Esophagus muscularis mucosa (tissue), 4 donors: ENCODE measurements at regions not wholly inside any gene's neighbourhood (a gene's known extent, or its start where the extent isn't known, plus 50 kb on each side); places are given as distances from the start of the nearest gene placed in this dataset.

ENCODE experiments used
- DNase-seq: peaks from one replicate; pipeline ENCODE4 v3.0.0-alpha.2; 2017; ENCODE audit errors: extremely low spot score
- H3K27ac ChIP-seq, 4 donors: fragments of 200-600 bp; sonication (generic); replicated peaks in 1 of 4; 1 replicate in 3 of 4; 2 replicates in 1 of 4; pipeline ENCODE4 v1.5.1; 2016 to 2019; ENCODE audit warnings: mild to moderate bottlenecking in 1 of 4
- H3K27me3 ChIP-seq, 4 donors: fragments of 200-600 bp; sonication (generic); one replicate each; pipeline versions ENCODE4 v1.5.1 to v1.6.0; 2016 to 2019
- H3K36me3 ChIP-seq, 4 donors: fragments of 200-600 bp; sonication (generic); one replicate each; pipeline ENCODE4 v1.5.1; 2016 to 2019
- H3K4me1 ChIP-seq, 4 donors: fragments of 200-600 bp; sonication (generic); one replicate each; pipeline ENCODE4 v1.5.1; 2016 to 2019
- H3K4me3 ChIP-seq, 4 donors: fragments of 200-600 bp; sonication (generic); 1 replicate in 2 of 4; 2 replicates in 2 of 4; pipeline ENCODE4 v1.5.1; 2016 to 2019; ENCODE audit warnings: mild to moderate bottlenecking in 4 of 4, moderate library complexity in 1 of 4
- H3K9me3 ChIP-seq, 4 donors: fragments of 200-600 bp; sonication (generic); 1 replicate in 3 of 4; 2 replicates in 1 of 4; pipeline ENCODE4 v1.5.1; 2016 to 2019
- EP300 ChIP-seq: sonication (generic); formaldehyde crosslinking; IDR thresholded peaks from one replicate; pipeline ENCODE4 v1.6.1; 2017; ENCODE audit warnings: antibody characterized with exemption
- POLR2A ChIP-seq: fragments of 450-650 bp; IDR thresholded peaks from one replicate; pipeline ENCODE4 v1.6.1; 2017; ENCODE audit warnings: antibody characterized with exemption, moderate library complexity, mild to moderate bottlenecking, low read depth
- POLR2AphosphoS5 ChIP-seq, 2 donors: sonication (generic); formaldehyde crosslinking; IDR thresholded peaks; one replicate each; pipeline ENCODE4 v1.6.1; 2017; ENCODE audit warnings: antibody characterized with exemption in 2 of 2
- WGBS: methylation state at CpG from one replicate; pipeline ENCODE4 v1.1.5; 2018; 5-methylcytosine and 5-hydroxymethylcytosine counted together
- intact Hi-C: fragments of 100-400 bp; cut with DNase I; formaldehyde crosslinking; loops from one replicate; pipeline ENCODE4 v1.15.1; 2023
- TF ChIP-seq, protein P1 (sequence below), 3 experiments: fragments of 200-600 bp in 2 of 3; fragments of 450-650 bp in 1 of 3; sonication (generic) in 2 of 3; IDR thresholded peaks; one replicate each; pipeline ENCODE4 v1.5.1; 2017 to 2019; ENCODE audit warnings: antibody characterized with exemption in 3 of 3, mild to moderate bottlenecking in 2 of 3, moderate library complexity in 1 of 3

DNA sequence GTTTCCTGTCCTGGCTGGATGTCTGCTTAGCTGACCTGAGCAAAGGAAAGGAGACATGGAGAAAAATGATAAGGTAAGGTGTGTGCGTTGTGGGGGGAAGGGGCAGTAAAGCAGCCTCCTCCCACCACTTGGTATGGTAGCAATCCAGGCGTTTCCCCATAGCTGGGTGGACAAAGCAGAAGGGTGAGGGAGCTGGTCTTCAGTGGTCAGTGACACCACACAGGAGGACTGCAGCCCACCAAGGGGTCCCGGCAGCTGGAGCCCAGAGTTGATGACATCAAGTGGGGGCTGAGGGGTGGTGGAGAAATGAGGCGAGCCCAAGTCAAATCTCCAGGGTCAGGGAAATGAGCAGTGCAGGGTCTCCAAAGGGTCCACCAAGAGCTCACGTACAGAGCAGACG is 69.3 kb upstream of the LRRN2 start:
- no peak for DNase-seq
- intact Hi-C loops = no loop called here
- Histone ChIP-seq H3K4me1 (no peaks in the 10 kb centered on the region), H3K27ac (no peak overlapping the region), H3K9me3 (no peaks in the 10 kb centered on the region), H3K36me3 (no peaks in the 10 kb centered on the region), H3K4me3 (no peak overlapping the region), H3K27me3 (peaks cover 0 to 17% (median 0%) of the 10 kb centered on the region in 4 donors)
- TF ChIP-seq, protein P1, sequence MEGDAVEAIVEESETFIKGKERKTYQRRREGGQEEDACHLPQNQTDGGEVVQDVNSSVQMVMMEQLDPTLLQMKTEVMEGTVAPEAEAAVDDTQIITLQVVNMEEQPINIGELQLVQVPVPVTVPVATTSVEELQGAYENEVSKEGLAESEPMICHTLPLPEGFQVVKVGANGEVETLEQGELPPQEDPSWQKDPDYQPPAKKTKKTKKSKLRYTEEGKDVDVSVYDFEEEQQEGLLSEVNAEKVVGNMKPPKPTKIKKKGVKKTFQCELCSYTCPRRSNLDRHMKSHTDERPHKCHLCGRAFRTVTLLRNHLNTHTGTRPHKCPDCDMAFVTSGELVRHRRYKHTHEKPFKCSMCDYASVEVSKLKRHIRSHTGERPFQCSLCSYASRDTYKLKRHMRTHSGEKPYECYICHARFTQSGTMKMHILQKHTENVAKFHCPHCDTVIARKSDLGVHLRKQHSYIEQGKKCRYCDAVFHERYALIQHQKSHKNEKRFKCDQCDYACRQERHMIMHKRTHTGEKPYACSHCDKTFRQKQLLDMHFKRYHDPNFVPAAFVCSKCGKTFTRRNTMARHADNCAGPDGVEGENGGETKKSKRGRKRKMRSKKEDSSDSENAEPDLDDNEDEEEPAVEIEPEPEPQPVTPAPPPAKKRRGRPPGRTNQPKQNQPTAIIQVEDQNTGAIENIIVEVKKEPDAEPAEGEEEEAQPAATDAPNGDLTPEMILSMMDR (IDR thresholded peaks at IDR 0.05) = no peak
- TF ChIP-seq POLR2A (no peak), EP300 (no peak), POLR2AphosphoS5 (IDR thresholded peaks at IDR 0.05) (no peak)
- 89% methylated on average over 6 of the region's 6 CpGs for WGBS

DNA sequence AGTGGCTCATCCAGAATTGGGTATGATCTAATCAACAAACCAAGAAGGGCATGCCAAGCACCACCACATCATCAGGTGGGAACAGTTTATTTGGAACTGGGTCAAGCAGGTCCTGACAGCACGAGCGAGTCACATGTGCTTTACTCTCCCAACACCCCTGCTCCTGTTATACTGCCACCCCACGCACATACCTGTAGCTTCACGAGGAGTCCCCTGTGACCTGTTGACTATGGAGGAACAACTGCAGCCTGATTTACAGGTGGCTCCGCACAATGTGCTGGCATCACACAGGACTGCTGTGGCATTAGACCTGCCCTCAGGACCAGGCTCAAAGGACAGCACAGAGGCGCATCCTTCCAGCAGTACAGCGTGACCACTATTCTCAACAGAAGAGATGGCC is 70.8 kb upstream of the LRRN2 start:
- no peaks in the 10 kb centered on the region for H3K36me3 ChIP-seq
- H3K9me3 ChIP-seq = no peaks in the 10 kb centered on the region
- H3K27ac ChIP-seq = no peak overlapping the region
- no peaks in the 10 kb centered on the region for H3K4me1 ChIP-seq
- intact Hi-C loops = no loop called here
- H3K27me3 ChIP-seq = peaks cover 0 to 17% (median 0%) of the 10 kb centered on the region in 4 donors
- H3K4me3 ChIP-seq = no peak overlapping the region
- TF ChIP-seq EP300 = no peak
- no peak for TF ChIP-seq POLR2A
- TF ChIP-seq, protein P1 (IDR thresholded peaks at IDR 0.05) = no peak
- no peak for TF ChIP-seq POLR2AphosphoS5 (IDR thresholded peaks at IDR 0.05)
- 95% methylated on average over 6 of the region's 7 CpGs for WGBS
- DNase-seq = no peak

DNA sequence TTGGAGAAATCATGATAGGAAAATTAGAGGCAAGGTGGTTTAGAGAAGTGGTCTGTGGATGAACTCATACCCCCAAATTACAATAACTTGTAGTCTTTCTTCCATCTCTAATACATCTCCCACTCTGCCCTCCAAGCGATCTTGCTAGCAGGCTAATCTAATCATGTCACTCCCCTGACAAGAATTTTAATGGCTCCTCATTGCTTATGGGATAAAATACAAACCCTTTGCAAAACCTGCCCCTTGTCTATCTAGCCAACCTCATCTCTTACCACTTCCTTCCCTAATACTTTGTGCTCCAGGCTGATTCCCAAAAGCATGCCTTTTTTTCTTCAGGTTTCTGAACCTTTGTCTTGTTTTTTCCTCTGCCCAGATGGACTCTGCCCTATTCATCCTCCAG is 71.3 kb upstream of the LRRN2 start:
- WGBS = 65% methylated on average over 1 of the region's 1 CpG
- intact Hi-C loops = no loop called here
- Histone ChIP-seq H3K4me1 (no peaks in the 10 kb centered on the region), H3K27ac (no peak overlapping the region), H3K4me3 (no peak overlapping the region), H3K36me3 (no peaks in the 10 kb centered on the region), H3K27me3 (peaks cover 0 to 17% (median 0%) of the 10 kb centered on the region in 4 donors), H3K9me3 (peaks cover 0 to 1% (median 0%) of the 10 kb centered on the region in 4 donors)
- TF ChIP-seq, protein P1 (IDR thresholded peaks at IDR 0.05) = no peak
- TF ChIP-seq POLR2AphosphoS5 (IDR thresholded peaks at IDR 0.05) = no peak
- TF ChIP-seq EP300 = no peak
- TF ChIP-seq POLR2A = no peak
- DNase-seq = no peak

DNA sequence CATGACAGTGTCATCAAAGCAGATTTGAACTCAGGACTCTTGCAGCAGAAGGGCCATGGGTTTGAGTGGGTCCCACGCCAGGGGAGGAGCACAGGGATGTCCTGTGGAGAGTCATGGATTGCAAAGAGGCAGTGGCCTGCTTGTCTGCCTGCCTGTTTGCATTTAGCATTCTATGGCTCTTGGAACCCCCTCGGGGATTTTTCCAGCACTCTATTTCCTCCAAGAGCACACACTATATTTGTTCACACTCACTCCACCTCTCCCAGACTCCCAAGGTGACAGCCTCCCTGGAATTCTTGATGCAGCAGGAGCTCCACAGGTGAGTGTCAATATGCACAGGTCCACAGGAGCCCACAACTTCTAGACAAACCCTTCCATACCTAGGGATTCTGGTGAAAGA is 73.1 kb upstream of the LRRN2 start:
- TF ChIP-seq, protein P1 (IDR thresholded peaks at IDR 0.05) = no peak
- TF ChIP-seq EP300 (no peak), POLR2AphosphoS5 (IDR thresholded peaks at IDR 0.05) (no peak)
- Histone ChIP-seq H3K4me3 (no peak overlapping the region), H3K27me3 (peaks cover 0 to 8% (median 0%) of the 10 kb centered on the region in 4 donors), H3K36me3 (no peaks in the 10 kb centered on the region), H3K9me3 (peaks cover 0 to 9% (median 0%) of the 10 kb centered on the region in 4 donors), H3K4me1 (peaks cover 3 to 4% (median 3%) of the 10 kb centered on the region in 4 donors), H3K27ac (no peak overlapping the region)
- DNase-seq = no peak
- 83% methylated on average over 2 of the region's 2 CpGs for WGBS
- intact Hi-C loops = no loop called here

DNA sequence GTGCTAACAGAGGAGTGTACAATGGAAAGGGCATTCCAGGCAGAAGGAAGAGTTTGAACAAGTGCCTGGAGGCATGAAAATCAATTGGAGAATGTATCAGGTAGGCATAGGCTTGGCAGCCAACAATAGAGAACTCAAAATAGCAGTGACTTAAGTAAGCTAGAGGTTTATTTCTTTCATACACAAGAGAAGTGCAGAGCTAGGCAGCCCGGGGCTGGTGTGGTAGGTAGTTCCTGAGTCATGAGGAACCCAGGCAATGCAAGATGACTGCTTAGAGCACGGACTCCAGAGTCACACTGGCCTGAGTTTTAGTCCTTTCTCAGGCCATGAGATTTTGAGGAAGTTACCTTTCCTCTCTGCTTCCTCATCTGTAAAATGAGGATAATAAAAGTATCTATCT is 74.8 kb upstream of the LRRN2 start:
- peaks cover 0 to under 1% (median 0%) of the 10 kb centered on the region in 4 donors for H3K27me3 ChIP-seq
- H3K36me3 ChIP-seq = no peaks in the 10 kb centered on the region
- H3K4me1 ChIP-seq = peaks cover 11 to 14% (median 12%) of the 10 kb centered on the region in 4 donors
- H3K4me3 ChIP-seq = no peak overlapping the region
- TF ChIP-seq POLR2AphosphoS5 (IDR thresholded peaks at IDR 0.05) = no peak
- TF ChIP-seq, protein P1 (IDR thresholded peaks at IDR 0.05) = no peak
- TF ChIP-seq EP300 = no peak
- TF ChIP-seq POLR2A = no peak
- H3K27ac ChIP-seq = no peak overlapping the region
- no peak for DNase-seq
- intact Hi-C loops = no loop called here
- peaks cover 0 to 9% (median 0%) of the 10 kb centered on the region in 4 donors for H3K9me3 ChIP-seq
- WGBS = 75% methylated on average over 2 of the region's 2 CpGs
